ENCODE measurements at regions not wholly inside any gene's neighbourhood (a gene's known extent, or its start where the extent isn't known, plus 50 kb on each side); places are given as distances from the start of the nearest gene placed in this dataset.
"Not testable (repeated sequence)": the region's sequence is repeated elsewhere in the genome, so short reads cannot be mapped to it uniquely, and the experiment has no call there.

DNA sequence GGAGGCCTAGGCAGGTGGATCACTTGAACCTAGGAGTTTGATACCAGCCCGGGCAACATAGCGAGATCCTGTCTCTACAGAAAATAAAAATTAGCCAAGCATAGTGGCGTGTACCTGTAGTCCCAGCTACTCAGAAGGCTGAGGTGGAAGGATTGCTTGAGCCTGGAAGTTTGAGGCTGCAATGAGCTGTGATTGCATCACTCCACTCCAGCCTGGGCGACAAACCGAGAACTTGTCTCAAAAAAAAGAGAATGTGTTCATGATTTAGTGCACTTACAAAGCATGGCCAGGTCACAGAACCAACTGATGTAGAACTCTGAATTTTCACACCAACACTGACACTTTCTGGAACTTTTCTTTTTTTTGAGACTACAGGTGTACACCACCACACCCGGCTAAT is 182.7 kb downstream of the ZFP64 start:
- no peak for DNase-seq (ENCODE audit: low read depth)

DNA sequence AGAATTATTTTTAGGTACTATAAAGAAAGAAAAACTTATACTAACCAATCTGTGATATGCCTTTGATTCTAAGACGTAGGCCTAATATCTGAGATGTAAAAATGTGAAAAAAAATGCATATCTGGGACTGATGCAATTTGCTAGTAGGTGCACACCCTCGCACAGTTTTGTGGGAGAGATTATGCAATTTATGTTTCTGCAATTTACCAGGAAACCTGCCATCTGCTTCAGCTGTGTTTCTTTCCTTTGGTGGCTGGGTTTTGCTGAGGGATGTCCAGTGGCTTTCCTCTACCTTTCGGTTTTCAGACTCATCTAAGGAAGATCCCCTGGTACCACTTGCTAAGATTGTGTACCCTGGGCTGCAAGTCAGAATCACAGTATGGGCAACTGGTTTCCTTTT is 186.9 kb downstream of the ZFP64 start:
- peak; percentile 42 for DNase-seq (ENCODE audit: low read depth)

- no peak for DNase-seq (ENCODE audit: low read depth)
These were observed 187.6 kb downstream of the ZFP64 start for GRCh38 chr20:52004018-52004417.

- DNase-seq (ENCODE audit: low read depth): no peak
These were observed 188.2 kb downstream of the ZFP64 start for GRCh38 chr20:52003415-52003814.

- no peak for DNase-seq (ENCODE audit: low read depth)
These were observed 189.4 kb downstream of the ZFP64 start for GRCh38 chr20:52001999-52002666.

DNA sequence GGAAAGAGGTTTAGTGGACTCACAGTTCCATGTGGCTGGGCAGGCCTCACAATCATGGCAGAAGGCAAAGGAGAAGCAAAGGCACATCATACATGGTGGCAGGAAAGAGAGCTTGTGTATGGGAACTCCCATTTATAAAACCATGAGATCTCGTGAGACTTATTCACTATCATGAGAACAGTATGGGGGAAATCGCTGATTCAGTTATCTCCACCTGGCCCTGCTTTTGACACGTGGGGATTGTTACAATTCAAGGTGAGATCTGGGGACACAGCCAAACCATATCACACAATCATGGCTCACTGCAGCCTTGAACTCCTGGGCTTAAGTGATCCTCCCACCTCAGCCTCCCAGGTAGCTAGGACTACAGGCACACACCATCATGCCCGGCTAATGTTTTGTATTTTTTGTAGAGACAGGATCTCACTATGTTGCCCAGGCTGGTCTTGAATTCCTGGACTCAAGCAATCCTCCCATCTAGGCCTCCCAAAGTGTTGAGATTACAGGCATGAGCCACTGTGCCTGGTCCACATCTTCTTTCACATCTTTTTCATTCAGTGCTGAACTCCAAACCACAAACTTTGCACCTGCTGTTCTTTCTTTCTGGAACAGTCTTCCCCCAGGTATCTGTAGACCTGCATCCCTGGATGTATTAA is 194.2 kb downstream of the ZFP64 start:
- DNase-seq (ENCODE audit: low read depth): not testable (repeated sequence)

- DNase-seq (ENCODE audit: low read depth): no peak
These were observed 193.2 kb upstream of the SALL4 start for GRCh38 chr20:51995551-51995951.

GRCh38 chr20:51994751-51995417 is 192.6 kb upstream of the SALL4 start:
- no peak for DNase-seq (ENCODE audit: low read depth)

- no peak for DNase-seq (ENCODE audit: low read depth)
These were observed 185.5 kb upstream of the SALL4 start for GRCh38 chr20:51987812-51988211.

DNA sequence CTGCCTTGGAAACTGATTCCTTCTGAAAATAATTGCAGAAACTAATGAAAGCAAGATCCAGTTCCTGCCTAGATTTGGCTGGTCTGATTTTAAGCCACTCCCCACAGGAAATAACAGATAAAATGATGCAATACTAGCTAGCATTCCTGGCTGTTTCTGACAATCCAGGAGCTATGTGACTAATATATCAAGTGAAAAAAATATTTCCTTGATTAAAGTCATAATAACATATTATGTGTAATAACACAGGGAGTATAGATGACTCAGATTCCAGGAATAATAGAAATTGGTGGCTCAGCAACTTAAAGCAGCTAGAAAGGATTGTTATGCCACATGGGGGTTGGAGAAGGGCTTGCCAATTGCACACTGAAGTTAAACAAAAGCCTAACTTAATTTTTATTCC is 182.7 kb upstream of the SALL4 start:
- peak; percentile 93 for DNase-seq (ENCODE audit: low read depth)

GRCh38 chr20:51980277-51980676 is 178.0 kb upstream of the SALL4 start:
- DNase-seq (ENCODE audit: low read depth): no peak

- no peak for DNase-seq (ENCODE audit: low read depth)
These were observed 176.9 kb upstream of the SALL4 start for GRCh38 chr20:51979226-51979625.

DNA sequence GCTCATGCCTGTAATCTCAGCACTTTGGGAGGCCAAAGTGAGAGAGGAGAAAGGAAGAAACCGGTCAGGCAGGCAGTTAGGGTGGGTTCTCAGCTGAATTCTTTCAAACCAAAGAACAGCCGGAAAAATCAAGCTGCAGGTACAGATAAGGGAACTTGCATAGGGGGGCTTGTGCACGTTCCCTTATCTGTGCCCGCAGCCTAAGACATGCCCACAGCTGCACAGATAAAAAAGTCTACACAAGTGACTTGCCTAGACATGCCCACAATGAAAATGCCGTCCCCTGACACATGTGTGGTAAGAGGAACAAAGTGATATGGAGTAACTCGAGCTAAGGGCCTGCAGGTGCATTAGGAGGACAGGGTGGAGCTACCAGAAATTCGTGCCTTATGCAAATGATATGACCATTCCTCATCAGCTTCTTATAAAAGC is 175.8 kb upstream of the SALL4 start:
- DNase-seq (ENCODE audit: low read depth): no peak

GRCh38 chr20:51972056-51972455 is 169.7 kb upstream of the SALL4 start:
- DNase-seq (ENCODE audit: low read depth): no peak

DNA sequence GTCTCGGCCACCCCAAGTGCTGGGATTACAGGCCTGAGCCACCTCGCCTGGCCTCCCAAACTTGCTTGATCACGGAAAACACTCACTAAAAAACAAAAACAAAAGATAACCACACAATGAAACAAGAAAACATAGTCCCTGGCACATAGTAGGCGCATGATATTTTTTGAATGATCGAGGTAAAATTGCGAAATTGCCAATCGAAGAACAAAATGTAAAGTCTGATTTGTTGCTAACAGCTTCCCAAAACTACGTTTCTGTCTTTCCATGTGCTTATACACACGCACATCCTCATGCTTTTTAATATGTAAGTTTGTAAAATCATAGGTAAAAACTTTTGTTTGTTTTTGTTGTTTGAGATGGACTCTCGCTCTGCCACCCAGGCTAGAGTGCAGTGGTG is 168.5 kb upstream of the SALL4 start:
- no peak for DNase-seq (ENCODE audit: low read depth)

DNA sequence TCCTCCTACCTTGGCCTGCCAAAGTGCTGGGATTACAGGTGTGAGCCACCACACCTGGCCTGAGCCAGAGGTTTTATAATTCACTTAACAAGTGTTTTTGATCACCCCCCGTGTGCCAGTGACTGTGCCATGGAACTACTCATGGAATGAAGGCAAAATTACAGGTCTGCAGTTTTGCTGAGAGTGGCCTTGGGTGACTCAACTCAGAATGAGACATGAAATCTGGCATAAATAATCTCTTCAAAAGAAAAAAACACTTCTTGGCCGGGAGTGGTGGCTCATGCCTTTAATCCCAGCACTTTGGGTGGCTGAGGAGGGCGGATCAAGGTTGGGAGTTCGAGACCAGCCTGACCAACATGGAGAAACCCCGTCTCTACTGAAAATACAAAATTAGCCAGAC is 166.9 kb upstream of the SALL4 start:
- DNase-seq (ENCODE audit: low read depth): no peak

- no peak for DNase-seq (ENCODE audit: low read depth)
These were observed 165.8 kb upstream of the SALL4 start for GRCh38 chr20:51968151-51968550.

DNA sequence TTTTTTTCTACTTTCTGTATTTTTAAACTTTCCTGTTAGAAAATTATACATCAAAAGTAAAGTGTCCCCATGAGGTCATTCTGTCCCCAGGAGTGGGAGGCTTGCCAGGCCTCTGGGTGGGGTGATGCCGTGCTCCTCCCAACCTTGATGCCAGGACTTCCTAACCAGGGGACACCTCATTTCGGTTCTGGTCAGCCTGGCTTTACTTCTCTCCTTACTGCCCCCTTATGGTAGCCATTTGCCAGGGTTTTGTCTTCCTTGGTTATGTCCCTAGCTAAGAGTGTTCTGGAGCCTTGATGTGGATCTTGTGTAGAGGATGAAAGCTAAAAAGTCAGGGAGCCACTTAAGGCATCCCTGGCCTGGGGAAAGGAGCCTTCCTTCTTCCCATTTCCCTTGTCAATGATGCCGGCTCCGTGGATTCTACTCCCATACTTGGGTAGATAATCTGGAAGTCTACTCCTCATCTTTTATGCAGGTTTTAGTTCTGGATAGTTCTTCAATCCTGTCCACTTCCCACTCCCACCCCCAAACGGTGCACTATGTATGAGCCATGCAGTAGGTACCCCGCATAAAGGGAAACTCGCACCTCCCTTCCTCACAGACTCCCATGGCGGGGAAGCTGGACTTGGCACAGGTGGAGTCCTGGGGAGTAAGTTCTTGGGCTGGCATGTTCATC is 164.1 kb upstream of the SALL4 start:
- DNase-seq (ENCODE audit: low read depth): peak; percentile 45

DNA sequence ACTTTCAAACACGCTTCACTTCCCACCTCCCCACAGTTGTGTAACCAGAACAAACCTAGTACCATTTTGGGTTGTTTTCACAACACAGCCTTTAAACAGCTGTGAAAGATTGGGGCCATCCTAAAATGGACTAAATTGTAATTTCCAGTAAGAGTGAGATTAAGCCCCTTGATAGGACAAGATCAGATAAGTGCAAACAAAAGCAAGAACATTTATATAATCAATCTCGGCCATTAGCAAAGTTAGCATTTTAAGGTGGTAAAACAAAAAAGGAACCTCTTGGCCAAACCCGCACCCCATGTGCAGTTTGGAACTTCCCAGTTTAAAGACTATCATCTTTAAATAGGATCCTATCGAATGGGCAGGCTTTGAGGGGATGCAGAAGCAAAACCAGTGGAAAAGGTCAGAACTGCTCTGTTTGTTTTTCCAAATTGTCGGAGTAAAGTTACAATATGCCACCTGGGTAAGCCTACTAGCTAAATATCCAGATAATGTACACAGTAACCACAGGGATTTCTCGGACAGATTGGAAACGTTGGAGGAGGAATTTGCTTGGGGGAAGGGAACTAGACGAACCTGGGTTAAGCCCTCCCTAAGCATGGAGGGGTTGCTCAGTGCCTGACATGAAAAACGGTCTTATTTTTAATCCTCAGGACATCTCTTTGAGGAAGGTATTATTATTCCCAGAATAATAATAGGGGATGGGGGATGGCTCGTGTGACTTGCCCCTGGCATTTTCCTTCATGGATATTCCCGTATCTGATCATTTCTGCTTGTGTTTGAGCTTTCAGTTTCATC is 159.8 kb upstream of the SALL4 start:
- no peak for DNase-seq (ENCODE audit: low read depth)

DNA sequence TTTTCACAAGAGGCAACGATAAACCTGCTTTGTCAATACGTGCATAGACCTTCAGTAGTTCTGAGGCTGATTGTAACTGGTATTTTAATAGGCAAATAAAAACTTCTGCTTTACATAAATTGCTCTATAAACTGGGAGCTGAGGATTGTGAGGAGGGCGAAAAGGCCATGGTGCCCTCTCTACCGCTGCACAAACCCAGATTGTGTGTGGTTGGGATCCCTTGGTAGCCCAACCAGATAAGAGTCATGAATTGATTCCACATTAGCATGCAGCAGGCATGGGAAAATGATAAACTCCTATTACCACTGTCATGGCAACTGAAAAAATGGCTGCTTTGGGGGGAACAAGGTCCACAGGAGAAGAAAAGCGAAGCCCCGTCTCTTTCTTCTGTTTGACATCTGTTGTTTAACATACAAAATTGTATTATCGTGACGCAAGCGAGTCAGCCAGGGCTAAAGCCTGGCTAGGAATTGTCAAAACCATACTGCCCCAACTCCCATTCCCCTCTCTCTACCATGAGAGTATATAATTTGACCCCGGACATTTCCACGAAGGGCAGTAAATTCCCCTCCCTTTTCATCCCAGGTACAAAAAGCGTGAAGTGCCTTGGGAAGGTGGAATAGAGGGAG is 157.8 kb upstream of the SALL4 start:
- no peak for DNase-seq (ENCODE audit: low read depth)

DNA sequence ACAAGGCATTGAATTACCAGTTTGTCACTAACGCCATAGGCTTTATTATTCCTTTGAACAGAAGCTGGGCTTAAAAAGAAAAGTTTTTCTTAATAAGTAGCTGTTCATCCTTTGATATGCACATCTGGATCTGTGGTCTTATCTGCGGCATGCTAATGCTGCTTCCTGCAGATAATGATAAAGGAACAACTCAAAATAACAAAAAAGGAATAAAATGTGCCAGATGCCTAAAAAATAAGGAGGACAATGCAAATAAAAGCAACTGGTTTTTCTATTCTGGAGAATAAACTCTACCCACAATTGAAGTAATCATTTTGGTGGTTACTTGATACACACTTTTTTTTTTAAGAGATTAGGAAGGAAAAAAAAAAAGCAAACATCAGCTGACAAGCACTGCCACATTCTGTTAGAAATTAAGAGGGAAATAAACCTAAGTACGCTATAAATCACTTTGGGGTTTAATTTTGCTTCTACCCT is 156.8 kb upstream of the SALL4 start:
- no peak for DNase-seq (ENCODE audit: low read depth)

All from GM04504 (cell line).